WERI-Rb-1 (cell line): ENCODE measurements at regions not wholly inside any gene's neighbourhood (a gene's known extent, or its start where the extent isn't known, plus 50 kb on each side); places are given as distances from the start of the nearest gene placed in this dataset.

Experiments
- DNase-seq: peaks from one replicate; pipeline ENCODE4 v3.0.0-alpha.2; 2020
- H3K27ac ChIP-seq: fragments of 250-450 bp; sonication (Bioruptor Pico); 2 replicates; pipeline ENCODE4 v1.5.1; 2020; ENCODE audit warnings: mild to moderate bottlenecking, moderate library complexity
- H3K27me3 ChIP-seq: fragments of 250-450 bp; sonication (Bioruptor Pico); 2 replicates; pipeline ENCODE4 v1.5.1; 2021; ENCODE audit warnings: mild to moderate bottlenecking, low read depth, moderate library complexity; ENCODE audit not compliant: insufficient read depth, severe bottlenecking
- H3K36me3 ChIP-seq: fragments of 250-450 bp; sonication (Bioruptor Pico); 2 replicates; pipeline ENCODE4 v1.5.1; 2020; ENCODE audit warnings: mild to moderate bottlenecking, moderate library complexity
- H3K4me3 ChIP-seq: 2 replicates; pipeline ENCODE4 v1.5.1; 2011; ENCODE audit warnings: low read depth, mild to moderate bottlenecking, control low read depth, low read length
- H3K9me3 ChIP-seq: fragments of 250-450 bp; sonication (Bioruptor Pico); 2 replicates; pipeline ENCODE4 v1.5.1; 2021; ENCODE audit warnings: mild to moderate bottlenecking, moderate library complexity; ENCODE audit not compliant: severe bottlenecking
- CTCF ChIP-seq: IDR thresholded peaks from 2 replicates; pipeline ENCODE4 v1.5.1; 2011; ENCODE audit warnings: low read depth, mild to moderate bottlenecking, control low read depth, inconsistent platforms, low read length

- no peak overlapping the region for H3K27ac ChIP-seq
- TF ChIP-seq CTCF, result no peak
- DNase-seq, result no peak
- H3K27me3 ChIP-seq, result no peaks in the 10 kb centered on the region
- no peak overlapping the region for H3K4me3 ChIP-seq
- no peaks in the 10 kb centered on the region for H3K36me3 ChIP-seq
- H3K9me3 ChIP-seq, result no peaks in the 10 kb centered on the region
Observed at GRCh38 chr12:75706786-75707605, 195.6 kb upstream of the KRR1 start.

GRCh38 chr12:75705749-75706711 lies 194.6 kb upstream of the KRR1 start:
- Histone ChIP-seq H3K9me3 (no peaks in the 10 kb centered on the region), H3K4me3 (no peak overlapping the region), H3K27ac (no peak overlapping the region), H3K27me3 (no peaks in the 10 kb centered on the region), H3K36me3 (no peaks in the 10 kb centered on the region)
- DNase-seq, result no peak
- no peak for TF ChIP-seq CTCF

- Histone ChIP-seq H3K4me3 (no peak overlapping the region), H3K27ac (no peak overlapping the region), H3K27me3 (no peaks in the 10 kb centered on the region), H3K9me3 (no peaks in the 10 kb centered on the region), H3K36me3 (no peaks in the 10 kb centered on the region)
- DNase-seq, result no peak
- no peak for TF ChIP-seq CTCF
Observed at GRCh38 chr12:75704664-75705063, 193.3 kb upstream of the KRR1 start.

- Histone ChIP-seq H3K9me3 (no peaks in the 10 kb centered on the region), H3K4me3 (no peak overlapping the region), H3K27me3 (no peaks in the 10 kb centered on the region), H3K36me3 (no peaks in the 10 kb centered on the region), H3K27ac (no peak overlapping the region)
- TF ChIP-seq CTCF, result no peak
- no peak for DNase-seq
Observed at GRCh38 chr12:75704208-75704607, 192.8 kb upstream of the KRR1 start.

GRCh38 chr12:75703131-75703530 lies 191.7 kb upstream of the KRR1 start:
- no peaks in the 10 kb centered on the region for H3K27me3 ChIP-seq
- no peak overlapping the region for H3K27ac ChIP-seq
- H3K4me3 ChIP-seq, result no peak overlapping the region
- no peak for TF ChIP-seq CTCF
- no peaks in the 10 kb centered on the region for H3K36me3 ChIP-seq
- H3K9me3 ChIP-seq, result no peaks in the 10 kb centered on the region
- DNase-seq, result no peak
